ENCODE measurements at regions not wholly inside any gene's neighbourhood (a gene's known extent, or its start where the extent isn't known, plus 50 kb on each side); places are given as distances from the start of the nearest gene placed in this dataset.

DNA sequence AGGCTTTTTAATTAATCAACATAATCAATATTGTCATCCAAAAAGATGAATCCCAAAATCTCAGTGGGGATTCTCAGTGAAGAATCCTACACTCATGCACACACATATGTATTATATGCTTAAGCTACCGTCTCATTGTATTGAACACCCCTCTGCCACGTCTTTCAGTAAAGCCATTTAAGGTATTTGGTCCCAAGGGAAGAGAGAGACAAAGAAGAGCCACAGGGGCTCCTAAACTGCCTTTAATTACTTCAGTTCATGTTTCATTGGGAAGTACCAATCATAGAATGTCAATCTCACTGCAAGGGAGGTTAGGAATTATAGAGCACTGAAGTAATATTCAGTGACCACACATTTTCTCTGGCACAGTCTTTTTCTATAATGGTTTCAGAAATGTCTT lies 388.6 kb upstream of the NEGR1 start:
- no peaks in the 10 kb centered on the region for H3K9me3 ChIP-seq (ENCODE audit: control extremely low read depth in 1 of 5, control insufficient read depth in 4 of 5, insufficient read depth in 2 of 5, low read depth in 1 of 5, low read length in 4 of 5)
- WGBS (ENCODE audit: insufficient coverage) = 100% methylated on average over 2 of the region's 2 CpGs
- H3K27me3 ChIP-seq (replicated peaks in 2 of 5; ENCODE audit: control insufficient read depth in 4 of 5, insufficient read depth in 5 of 5, low read length in 4 of 5) = no peaks in the 10 kb centered on the region
- H3K4me3 ChIP-seq (ENCODE audit: control insufficient read depth in 1 of 7, extremely low read depth in 1 of 7, insufficient read depth in 4 of 7, low read depth in 2 of 7, low read length in 6 of 7) = no peak overlapping the region
- ChIA-PET POLR2A (no interaction called here), CTCF (no interaction called here)
- no peaks in the 10 kb centered on the region for H3K4me1 ChIP-seq (ENCODE audit: control extremely low read depth in 1 of 4, control insufficient read depth in 4 of 4, insufficient read depth in 4 of 4, low read length in 3 of 4)
- H3K36me3 ChIP-seq (ENCODE audit: control insufficient read depth in 4 of 4, insufficient read depth in 4 of 4, low read length in 3 of 4) = no peaks in the 10 kb centered on the region
- no peak overlapping the region for H3K27ac ChIP-seq (ENCODE audit: insufficient read depth in 1 of 2, low read depth in 1 of 2, low read length in 2 of 2, poor library complexity in 1 of 2, severe bottlenecking in 2 of 2)
- DNase-seq = no peak

DNA sequence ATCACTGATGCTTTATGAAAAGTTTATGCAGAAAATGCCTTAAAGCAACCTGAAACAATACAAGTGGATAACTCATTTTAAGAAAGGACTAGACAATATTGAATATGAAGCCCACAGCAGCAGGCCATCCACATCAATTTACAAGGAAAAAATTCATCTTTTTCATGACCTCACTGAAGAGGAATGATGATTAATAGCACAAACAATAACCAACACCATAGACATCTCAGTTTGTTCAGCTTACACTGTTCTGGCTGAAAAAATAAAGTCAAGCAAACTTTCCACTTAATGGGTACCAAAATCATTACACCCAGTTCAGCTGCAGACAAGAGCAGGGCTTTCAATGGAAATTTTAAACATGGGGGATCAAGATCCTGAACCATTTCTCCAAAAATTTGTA lies 380.6 kb upstream of the NEGR1 start:
- CTCF ChIA-PET = no interaction called here
- Histone ChIP-seq H3K4me1 (ENCODE audit: control extremely low read depth in 1 of 4, control insufficient read depth in 4 of 4, insufficient read depth in 4 of 4, low read length in 3 of 4) (no peaks in the 10 kb centered on the region), H3K27ac (ENCODE audit: insufficient read depth in 1 of 2, low read depth in 1 of 2, low read length in 2 of 2, poor library complexity in 1 of 2, severe bottlenecking in 2 of 2) (no peak overlapping the region), H3K4me3 (ENCODE audit: control insufficient read depth in 1 of 7, extremely low read depth in 1 of 7, insufficient read depth in 4 of 7, low read depth in 2 of 7, low read length in 6 of 7) (no peak overlapping the region), H3K36me3 (ENCODE audit: control insufficient read depth in 4 of 4, insufficient read depth in 4 of 4, low read length in 3 of 4) (no peaks in the 10 kb centered on the region), H3K27me3 (replicated peaks in 2 of 5; ENCODE audit: control insufficient read depth in 4 of 5, insufficient read depth in 5 of 5, low read length in 4 of 5) (no peaks in the 10 kb centered on the region), H3K9me3 (ENCODE audit: control extremely low read depth in 1 of 5, control insufficient read depth in 4 of 5, insufficient read depth in 2 of 5, low read depth in 1 of 5, low read length in 4 of 5) (peaks cover 0 to 2% (median 0%) of the 10 kb centered on the region in 5 experiments)
- POLR2A ChIA-PET = no interaction called here
- no peak for DNase-seq

DNA sequence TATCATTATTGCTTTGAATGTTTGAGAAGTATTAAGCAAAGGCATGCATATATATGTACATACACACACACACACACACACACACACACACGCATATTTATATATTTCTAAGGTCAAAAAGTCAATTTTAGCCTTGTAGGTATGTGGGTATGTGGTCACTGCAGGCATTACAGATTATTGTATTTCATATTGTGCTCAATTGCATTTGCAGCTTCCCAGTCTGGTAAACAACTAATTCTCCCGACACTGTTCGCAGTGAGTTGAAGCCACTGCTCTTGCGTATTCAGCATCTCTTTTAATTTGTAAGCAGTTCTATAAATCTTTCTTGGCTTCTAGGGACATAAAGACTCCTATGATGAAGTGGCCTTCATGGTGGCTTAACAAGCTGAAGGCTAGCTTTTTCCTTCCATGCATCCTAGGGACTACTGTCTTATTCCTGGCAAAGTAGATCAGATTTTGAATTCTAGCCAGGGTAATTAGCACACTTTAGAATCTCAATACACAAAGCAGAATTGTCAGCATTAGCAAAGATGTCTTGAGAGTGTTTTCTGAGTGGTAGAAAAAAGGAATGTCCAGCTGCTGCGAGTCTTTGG lies 368.6 kb upstream of the NEGR1 start:
- Histone ChIP-seq H3K27me3 (replicated peaks in 2 of 5; ENCODE audit: control insufficient read depth in 4 of 5, insufficient read depth in 5 of 5, low read length in 4 of 5) (no peaks in the 10 kb centered on the region), H3K27ac (ENCODE audit: insufficient read depth in 1 of 2, low read depth in 1 of 2, low read length in 2 of 2, poor library complexity in 1 of 2, severe bottlenecking in 2 of 2) (no peak overlapping the region), H3K4me1 (ENCODE audit: control extremely low read depth in 1 of 4, control insufficient read depth in 4 of 4, insufficient read depth in 4 of 4, low read length in 3 of 4) (no peaks in the 10 kb centered on the region), H3K9me3 (ENCODE audit: control extremely low read depth in 1 of 5, control insufficient read depth in 4 of 5, insufficient read depth in 2 of 5, low read depth in 1 of 5, low read length in 4 of 5) (no peaks in the 10 kb centered on the region), H3K4me3 (ENCODE audit: control insufficient read depth in 1 of 7, extremely low read depth in 1 of 7, insufficient read depth in 4 of 7, low read depth in 2 of 7, low read length in 6 of 7) (no peak overlapping the region), H3K36me3 (ENCODE audit: control insufficient read depth in 4 of 4, insufficient read depth in 4 of 4, low read length in 3 of 4) (no peaks in the 10 kb centered on the region)
- POLR2A ChIA-PET = no interaction called here
- DNase-seq = no peak
- CTCF ChIA-PET = no interaction called here
- 100% methylated on average over 3 of the region's 5 CpGs for WGBS (ENCODE audit: insufficient coverage)

DNA sequence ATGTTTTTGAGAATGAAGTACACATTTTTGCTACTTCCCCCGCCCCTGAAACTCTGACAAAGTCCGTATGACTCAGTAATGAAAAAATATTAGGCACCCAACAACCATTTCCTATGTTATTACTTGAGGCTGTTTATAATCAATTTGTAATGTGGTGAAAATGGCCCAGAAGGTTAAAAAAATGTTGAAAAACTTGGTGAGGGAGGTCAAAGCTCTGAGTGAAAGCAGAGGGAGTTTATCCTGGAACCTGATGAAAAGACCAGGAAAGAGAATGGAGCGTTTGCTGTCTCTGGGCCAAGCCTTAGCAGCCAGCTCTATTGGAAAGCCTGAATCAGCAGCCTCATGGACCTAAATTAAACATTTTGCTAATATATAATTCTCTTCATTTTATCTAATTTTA lies 367.7 kb upstream of the NEGR1 start:
- H3K4me3 ChIP-seq (ENCODE audit: control insufficient read depth in 1 of 7, extremely low read depth in 1 of 7, insufficient read depth in 4 of 7, low read depth in 2 of 7, low read length in 6 of 7) = no peak overlapping the region
- H3K9me3 ChIP-seq (ENCODE audit: control extremely low read depth in 1 of 5, control insufficient read depth in 4 of 5, insufficient read depth in 2 of 5, low read depth in 1 of 5, low read length in 4 of 5) = no peaks in the 10 kb centered on the region
- H3K27ac ChIP-seq (ENCODE audit: insufficient read depth in 1 of 2, low read depth in 1 of 2, low read length in 2 of 2, poor library complexity in 1 of 2, severe bottlenecking in 2 of 2) = no peak overlapping the region
- ChIA-PET POLR2A (no interaction called here), CTCF (no interaction called here)
- H3K4me1 ChIP-seq (ENCODE audit: control extremely low read depth in 1 of 4, control insufficient read depth in 4 of 4, insufficient read depth in 4 of 4, low read length in 3 of 4) = no peaks in the 10 kb centered on the region
- WGBS (ENCODE audit: insufficient coverage) = no CpG with 5 or more reads among the region's 3 CpGs
- no peak for DNase-seq
- no peaks in the 10 kb centered on the region for H3K36me3 ChIP-seq (ENCODE audit: control insufficient read depth in 4 of 4, insufficient read depth in 4 of 4, low read length in 3 of 4)
- H3K27me3 ChIP-seq (replicated peaks in 2 of 5; ENCODE audit: control insufficient read depth in 4 of 5, insufficient read depth in 5 of 5, low read length in 4 of 5) = no peaks in the 10 kb centered on the region

DNA sequence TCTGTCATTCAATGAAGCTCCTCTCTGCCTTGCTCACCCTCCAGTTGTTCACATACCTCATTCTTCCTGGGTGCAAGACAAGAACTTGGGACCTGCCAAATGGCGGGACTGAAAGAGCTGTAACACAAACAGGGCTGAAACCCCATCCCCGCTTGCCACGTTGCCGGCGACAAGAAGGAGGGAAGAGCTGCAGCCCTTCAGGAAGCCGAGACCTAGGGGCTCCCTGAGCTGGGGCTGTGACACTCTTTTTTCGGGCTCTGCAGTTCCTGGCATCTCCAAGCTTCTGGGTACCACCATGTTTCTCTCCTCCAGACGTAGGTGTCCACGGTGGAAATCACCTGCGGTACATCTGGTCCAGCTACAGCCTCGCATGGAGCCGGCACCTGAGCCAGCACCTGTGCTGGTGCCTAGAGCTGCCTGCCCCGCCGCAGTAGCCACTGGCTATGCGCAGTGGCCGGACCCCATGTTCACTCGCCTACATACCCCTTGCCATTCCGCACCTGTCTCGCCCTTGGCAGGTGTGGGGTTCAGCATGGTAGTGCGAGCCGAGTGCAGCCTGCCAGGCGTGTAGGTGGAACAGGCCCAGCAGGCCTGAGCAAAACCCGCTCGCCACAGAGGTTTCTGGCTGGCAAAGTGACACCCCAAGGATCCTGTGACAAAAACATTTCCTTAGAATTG lies 367.0 kb upstream of the NEGR1 start:
- CTCF ChIA-PET = no interaction called here
- no peak for DNase-seq
- Histone ChIP-seq H3K9me3 (ENCODE audit: control extremely low read depth in 1 of 5, control insufficient read depth in 4 of 5, insufficient read depth in 2 of 5, low read depth in 1 of 5, low read length in 4 of 5) (no peaks in the 10 kb centered on the region), H3K27ac (ENCODE audit: insufficient read depth in 1 of 2, low read depth in 1 of 2, low read length in 2 of 2, poor library complexity in 1 of 2, severe bottlenecking in 2 of 2) (no peak overlapping the region), H3K27me3 (replicated peaks in 2 of 5; ENCODE audit: control insufficient read depth in 4 of 5, insufficient read depth in 5 of 5, low read length in 4 of 5) (no peaks in the 10 kb centered on the region), H3K36me3 (ENCODE audit: control insufficient read depth in 4 of 4, insufficient read depth in 4 of 4, low read length in 3 of 4) (no peaks in the 10 kb centered on the region), H3K4me3 (ENCODE audit: control insufficient read depth in 1 of 7, extremely low read depth in 1 of 7, insufficient read depth in 4 of 7, low read depth in 2 of 7, low read length in 6 of 7) (no peak overlapping the region), H3K4me1 (ENCODE audit: control extremely low read depth in 1 of 4, control insufficient read depth in 4 of 4, insufficient read depth in 4 of 4, low read length in 3 of 4) (no peaks in the 10 kb centered on the region)
- WGBS (ENCODE audit: insufficient coverage) = 97% methylated on average over 22 of the region's 24 CpGs
- POLR2A ChIA-PET = no interaction called here

DNA sequence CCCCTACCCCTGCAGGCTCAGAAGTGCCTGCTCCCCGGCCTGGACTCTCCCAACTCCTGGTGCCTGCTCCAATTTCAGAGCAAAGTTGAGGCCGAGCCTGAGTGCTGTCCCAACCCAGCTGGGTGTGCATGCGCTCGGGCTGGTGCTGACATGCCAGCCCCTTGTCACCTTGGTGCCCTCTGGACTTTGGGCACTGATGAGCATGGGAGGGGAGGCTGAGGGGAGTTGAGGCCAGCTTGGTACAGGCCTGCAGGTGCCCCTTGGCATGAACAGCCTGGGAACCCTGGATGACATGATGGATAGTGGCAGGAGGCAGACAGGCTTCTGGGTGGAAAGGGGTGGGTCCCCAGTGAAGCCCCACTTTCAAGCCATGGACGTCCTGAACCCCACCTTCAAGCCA lies 366.1 kb upstream of the NEGR1 start:
- H3K36me3 ChIP-seq (ENCODE audit: control insufficient read depth in 4 of 4, insufficient read depth in 4 of 4, low read length in 3 of 4) = no peaks in the 10 kb centered on the region
- ChIA-PET POLR2A (no interaction called here), CTCF (no interaction called here)
- no peaks in the 10 kb centered on the region for H3K27me3 ChIP-seq (replicated peaks in 2 of 5; ENCODE audit: control insufficient read depth in 4 of 5, insufficient read depth in 5 of 5, low read length in 4 of 5)
- H3K4me1 ChIP-seq (ENCODE audit: control extremely low read depth in 1 of 4, control insufficient read depth in 4 of 4, insufficient read depth in 4 of 4, low read length in 3 of 4) = no peaks in the 10 kb centered on the region
- 74% methylated on average over 5 of the region's 5 CpGs for WGBS (ENCODE audit: insufficient coverage)
- H3K4me3 ChIP-seq (ENCODE audit: control insufficient read depth in 1 of 7, extremely low read depth in 1 of 7, insufficient read depth in 4 of 7, low read depth in 2 of 7, low read length in 6 of 7) = no peak overlapping the region
- H3K27ac ChIP-seq (ENCODE audit: insufficient read depth in 1 of 2, low read depth in 1 of 2, low read length in 2 of 2, poor library complexity in 1 of 2, severe bottlenecking in 2 of 2) = no peak overlapping the region
- H3K9me3 ChIP-seq (ENCODE audit: control extremely low read depth in 1 of 5, control insufficient read depth in 4 of 5, insufficient read depth in 2 of 5, low read depth in 1 of 5, low read length in 4 of 5) = no peaks in the 10 kb centered on the region
- no peak for DNase-seq

DNA sequence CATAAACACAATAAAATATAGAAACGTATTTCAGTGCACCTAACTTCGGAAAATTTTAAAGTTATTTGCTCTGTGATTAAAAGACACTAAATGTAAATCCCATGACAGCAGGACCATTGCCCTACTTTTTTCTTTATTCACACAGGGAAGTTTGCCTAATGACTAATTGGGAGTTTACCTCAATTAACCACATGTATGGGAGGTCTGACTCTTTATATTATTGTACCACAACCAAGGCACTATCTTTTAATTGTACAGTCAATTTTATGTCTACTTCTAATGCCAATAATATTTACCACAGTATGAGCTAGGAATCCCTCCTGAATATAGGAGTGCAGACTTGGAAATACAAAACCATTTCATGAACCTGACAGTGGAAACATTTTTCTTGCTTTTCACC lies 360.8 kb upstream of the NEGR1 start:
- Histone ChIP-seq H3K4me3 (ENCODE audit: control insufficient read depth in 1 of 7, extremely low read depth in 1 of 7, insufficient read depth in 4 of 7, low read depth in 2 of 7, low read length in 6 of 7) (no peak overlapping the region), H3K27ac (ENCODE audit: insufficient read depth in 1 of 2, low read depth in 1 of 2, low read length in 2 of 2, poor library complexity in 1 of 2, severe bottlenecking in 2 of 2) (no peak overlapping the region), H3K27me3 (replicated peaks in 2 of 5; ENCODE audit: control insufficient read depth in 4 of 5, insufficient read depth in 5 of 5, low read length in 4 of 5) (no peaks in the 10 kb centered on the region), H3K4me1 (ENCODE audit: control extremely low read depth in 1 of 4, control insufficient read depth in 4 of 4, insufficient read depth in 4 of 4, low read length in 3 of 4) (no peaks in the 10 kb centered on the region), H3K9me3 (ENCODE audit: control extremely low read depth in 1 of 5, control insufficient read depth in 4 of 5, insufficient read depth in 2 of 5, low read depth in 1 of 5, low read length in 4 of 5) (peaks cover 0 to 3% (median 0%) of the 10 kb centered on the region in 5 experiments), H3K36me3 (ENCODE audit: control insufficient read depth in 4 of 4, insufficient read depth in 4 of 4, low read length in 3 of 4) (no peaks in the 10 kb centered on the region)
- no peak for DNase-seq
- ChIA-PET POLR2A (no interaction called here), CTCF (no interaction called here)
- WGBS (ENCODE audit: insufficient coverage) = 100% methylated on average over 1 of the region's 2 CpGs
